Stromal cell of bone marrow (primary cell): ENCODE measurements at regions not wholly inside any gene's neighbourhood (a gene's known extent, or its start where the extent isn't known, plus 50 kb on each side); places are given as distances from the start of the nearest gene placed in this dataset.
"Not testable (repeated sequence)": the region's sequence is repeated elsewhere in the genome, so short reads cannot be mapped to it uniquely, and the experiment has no call there.

Experiments used
- DNase-seq: peaks from one replicate; pipeline ENCODE4 v3.0.0-alpha.2; 2012; ENCODE audit warnings: low read depth

- peak; percentile 89 for DNase-seq
Measured at GRCh38 chr7:82624337-82624736, 180.8 kb upstream of the CACNA2D1 start.

GRCh38 chr7:82623812-82624211 lies 180.2 kb upstream of the CACNA2D1 start:
- DNase-seq: no peak

- no peak for DNase-seq
Measured at GRCh38 chr7:82617156-82617555, 173.6 kb upstream of the CACNA2D1 start.

GRCh38 chr7:82616059-82616728 lies 172.6 kb upstream of the CACNA2D1 start:
- no peak for DNase-seq

GRCh38 chr7:82615527-82615926 lies 171.9 kb upstream of the CACNA2D1 start:
- no peak for DNase-seq

GRCh38 chr7:82609746-82610145 lies 166.2 kb upstream of the CACNA2D1 start:
- no peak for DNase-seq

GRCh38 chr7:82605247-82605864 lies 161.8 kb upstream of the CACNA2D1 start:
- no peak for DNase-seq

- no peak for DNase-seq
Measured at GRCh38 chr7:82602066-82602465, 158.5 kb upstream of the CACNA2D1 start.

GRCh38 chr7:82600531-82600930 lies 157.0 kb upstream of the CACNA2D1 start:
- no peak for DNase-seq

GRCh38 chr7:82599895-82600294 lies 156.3 kb upstream of the CACNA2D1 start:
- DNase-seq: no peak

- peak; percentile 60 for DNase-seq
Measured at GRCh38 chr7:82598958-82599357, 155.4 kb upstream of the CACNA2D1 start.

- DNase-seq: not testable (repeated sequence)
Measured at GRCh38 chr7:82595795-82596194, 152.2 kb upstream of the CACNA2D1 start.

- DNase-seq: no peak
Measured at GRCh38 chr7:82595176-82595575, 151.6 kb upstream of the CACNA2D1 start.

GRCh38 chr7:82594665-82595064 lies 151.1 kb upstream of the CACNA2D1 start:
- no peak for DNase-seq

GRCh38 chr7:82593780-82594179 lies 150.2 kb upstream of the CACNA2D1 start:
- DNase-seq: no peak

- DNase-seq: no peak
Measured at GRCh38 chr7:82592416-82592815, 148.8 kb upstream of the CACNA2D1 start.

GRCh38 chr7:82579047-82579446 lies 135.5 kb upstream of the CACNA2D1 start:
- no peak for DNase-seq

GRCh38 chr7:82578430-82578829 lies 134.9 kb upstream of the CACNA2D1 start:
- DNase-seq: peak; percentile 55

- DNase-seq: peak; percentile 76
Measured at GRCh38 chr7:82572195-82572880, 128.8 kb upstream of the CACNA2D1 start.

- not testable (repeated sequence) for DNase-seq
Measured at GRCh38 chr7:82571047-82571446, 127.5 kb upstream of the CACNA2D1 start.

GRCh38 chr7:82567841-82568240 lies 124.3 kb upstream of the CACNA2D1 start:
- no peak for DNase-seq

- DNase-seq: no peak
Measured at GRCh38 chr7:82567356-82567755, 123.8 kb upstream of the CACNA2D1 start.

- no peak for DNase-seq
Measured at GRCh38 chr7:82566752-82567151, 123.2 kb upstream of the CACNA2D1 start.
